ENCODE measurements at regions not wholly inside any gene's neighbourhood (a gene's known extent, or its start where the extent isn't known, plus 50 kb on each side); places are given as distances from the start of the nearest gene placed in this dataset.

DNA sequence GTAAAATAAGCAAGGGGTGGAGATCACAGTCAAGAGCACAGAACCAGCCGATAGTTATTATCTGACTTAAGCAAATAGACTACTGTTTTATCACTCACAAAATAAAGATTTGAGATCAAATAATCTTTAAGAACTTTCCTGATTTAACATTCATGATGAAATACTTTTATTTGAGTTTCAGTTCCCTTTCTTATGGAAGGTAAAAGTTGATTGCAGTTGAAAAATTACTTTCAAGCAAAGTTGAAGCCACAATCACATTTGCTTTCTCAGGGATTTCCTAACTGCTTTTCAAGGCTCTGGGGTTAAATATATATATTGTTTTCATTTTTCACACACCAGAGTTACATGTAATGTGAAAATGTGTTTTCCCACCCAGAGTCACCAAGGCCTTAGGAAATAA lies 599.5 kb downstream of the KCNJ3 start:
- Histone ChIP-seq H3K79me2 (ENCODE audit: insufficient read depth, low read length) (no peaks in the 10 kb centered on the region), H4K20me1 (ENCODE audit: insufficient read depth, low read length, poor library complexity, severe bottlenecking) (no peaks in the 10 kb centered on the region), H2AFZ (ENCODE audit: low read length) (no peak overlapping the region), H3K36me3 (ENCODE audit: insufficient read depth, low read length) (no peaks in the 10 kb centered on the region), H3F3A (ENCODE audit: low read depth) (no peaks in the 10 kb centered on the region), H3K4me2 (ENCODE audit: low read depth, low read length, poor library complexity, severe bottlenecking) (no peak overlapping the region), H3K4me3 (ENCODE audit: low read length, poor library complexity, severe bottlenecking) (no peak overlapping the region), H3K9me3 (ENCODE audit: insufficient read depth, low read depth, low read length) (no peaks in the 10 kb centered on the region), H3K9ac (ENCODE audit: low read depth, low read length, poor library complexity, severe bottlenecking) (no peak overlapping the region), H3K27me3 (ENCODE audit: insufficient read depth, low read length, poor library complexity, severe bottlenecking) (no peaks in the 10 kb centered on the region), H3K4me1 (ENCODE audit: insufficient read depth, low read length, poor library complexity, severe bottlenecking) (peaks cover 7% of the 10 kb centered on the region), H3K9me2 (replicated peaks; ENCODE audit: low read depth, low read length) (no peaks in the 10 kb centered on the region)
- TF ChIP-seq, protein P1, sequence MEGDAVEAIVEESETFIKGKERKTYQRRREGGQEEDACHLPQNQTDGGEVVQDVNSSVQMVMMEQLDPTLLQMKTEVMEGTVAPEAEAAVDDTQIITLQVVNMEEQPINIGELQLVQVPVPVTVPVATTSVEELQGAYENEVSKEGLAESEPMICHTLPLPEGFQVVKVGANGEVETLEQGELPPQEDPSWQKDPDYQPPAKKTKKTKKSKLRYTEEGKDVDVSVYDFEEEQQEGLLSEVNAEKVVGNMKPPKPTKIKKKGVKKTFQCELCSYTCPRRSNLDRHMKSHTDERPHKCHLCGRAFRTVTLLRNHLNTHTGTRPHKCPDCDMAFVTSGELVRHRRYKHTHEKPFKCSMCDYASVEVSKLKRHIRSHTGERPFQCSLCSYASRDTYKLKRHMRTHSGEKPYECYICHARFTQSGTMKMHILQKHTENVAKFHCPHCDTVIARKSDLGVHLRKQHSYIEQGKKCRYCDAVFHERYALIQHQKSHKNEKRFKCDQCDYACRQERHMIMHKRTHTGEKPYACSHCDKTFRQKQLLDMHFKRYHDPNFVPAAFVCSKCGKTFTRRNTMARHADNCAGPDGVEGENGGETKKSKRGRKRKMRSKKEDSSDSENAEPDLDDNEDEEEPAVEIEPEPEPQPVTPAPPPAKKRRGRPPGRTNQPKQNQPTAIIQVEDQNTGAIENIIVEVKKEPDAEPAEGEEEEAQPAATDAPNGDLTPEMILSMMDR (conservative IDR thresholded peaks at IDR 0.05; ENCODE audit: low read length), result no peak
- TF ChIP-seq EZH2phosphoT487 (IDR thresholded peaks at IDR 0.05; ENCODE audit: borderline replicate concordance), result no peak

DNA sequence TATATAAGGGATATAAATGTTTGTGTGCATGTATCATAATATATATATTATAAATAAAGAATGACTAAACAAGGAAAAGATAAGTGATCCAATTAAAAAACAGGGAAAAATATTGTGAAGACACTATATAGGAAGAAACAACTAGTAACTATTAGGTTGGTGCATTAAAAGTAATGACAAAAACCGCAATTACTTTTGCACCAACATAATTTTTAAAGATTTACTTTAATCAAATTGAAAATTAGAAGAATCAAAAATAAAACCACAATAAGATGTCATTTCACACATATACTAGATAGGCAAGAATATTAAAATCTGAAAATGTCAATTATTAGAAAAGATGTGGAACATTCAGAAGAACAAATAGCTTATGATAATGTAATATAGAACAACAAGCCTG lies 595.9 kb downstream of the KCNJ3 start:
- no peak overlapping the region for H3K4me2 ChIP-seq (ENCODE audit: low read depth, low read length, poor library complexity, severe bottlenecking)

DNA sequence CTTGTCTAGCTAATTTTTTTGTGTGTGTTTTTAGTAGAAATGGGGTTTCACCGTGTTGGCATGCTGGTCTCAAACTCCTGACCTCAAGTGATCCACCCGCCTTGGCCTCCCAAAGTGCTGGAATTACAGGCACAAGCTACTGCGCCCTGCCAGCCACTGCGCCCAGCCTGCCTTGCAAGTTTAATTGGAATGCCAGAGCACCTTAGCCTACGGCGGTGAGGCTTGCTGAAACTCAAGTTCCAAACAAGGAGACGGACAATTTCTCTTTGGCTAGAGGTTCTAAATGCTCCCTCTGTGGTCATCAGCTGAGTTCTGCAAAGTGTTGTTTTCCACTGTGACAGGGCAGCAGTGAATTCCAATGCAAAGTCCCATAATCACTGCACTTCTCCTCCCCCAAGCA lies 583.4 kb downstream of the KCNJ3 start:
- H3K4me2 ChIP-seq (ENCODE audit: low read depth, low read length, poor library complexity, severe bottlenecking), result no peak overlapping the region
- TF ChIP-seq EZH2phosphoT487 (IDR thresholded peaks at IDR 0.05; ENCODE audit: borderline replicate concordance), result no peak
- TF ChIP-seq, protein P1 (conservative IDR thresholded peaks at IDR 0.05; ENCODE audit: low read length), result no peak

More for the DNA sequence above, 595.9 kb downstream of the KCNJ3 start:
- no peak overlapping the region for H3K4me3 ChIP-seq (ENCODE audit: low read length, poor library complexity, severe bottlenecking)
- TF ChIP-seq EZH2phosphoT487 (IDR thresholded peaks at IDR 0.05; ENCODE audit: borderline replicate concordance), result no peak
- TF ChIP-seq, protein P1 (conservative IDR thresholded peaks at IDR 0.05; ENCODE audit: low read length), result no peak
- H4K20me1 ChIP-seq (ENCODE audit: insufficient read depth, low read length, poor library complexity, severe bottlenecking), result no peaks in the 10 kb centered on the region
- no peaks in the 10 kb centered on the region for H3K36me3 ChIP-seq (ENCODE audit: insufficient read depth, low read length)
- H3K27me3 ChIP-seq (ENCODE audit: insufficient read depth, low read length, poor library complexity, severe bottlenecking), result no peaks in the 10 kb centered on the region
- H2AFZ ChIP-seq (ENCODE audit: low read length), result no peak overlapping the region
- H3K9ac ChIP-seq (ENCODE audit: low read depth, low read length, poor library complexity, severe bottlenecking), result no peak overlapping the region
- no peaks in the 10 kb centered on the region for H3K9me3 ChIP-seq (ENCODE audit: insufficient read depth, low read depth, low read length)
- no peaks in the 10 kb centered on the region for H3K79me2 ChIP-seq (ENCODE audit: insufficient read depth, low read length)
- H3F3A ChIP-seq (ENCODE audit: low read depth), result no peaks in the 10 kb centered on the region
- no peaks in the 10 kb centered on the region for H3K9me2 ChIP-seq (replicated peaks; ENCODE audit: low read depth, low read length)
- peaks cover 7% of the 10 kb centered on the region for H3K4me1 ChIP-seq (ENCODE audit: insufficient read depth, low read length, poor library complexity, severe bottlenecking)

More for the DNA sequence above, 583.4 kb downstream of the KCNJ3 start:
- Histone ChIP-seq H3K9ac (ENCODE audit: low read depth, low read length, poor library complexity, severe bottlenecking) (no peak overlapping the region), H3K4me1 (ENCODE audit: insufficient read depth, low read length, poor library complexity, severe bottlenecking) (no peaks in the 10 kb centered on the region), H2AFZ (ENCODE audit: low read length) (no peak overlapping the region), H3K4me3 (ENCODE audit: low read length, poor library complexity, severe bottlenecking) (no peak overlapping the region), H3K79me2 (ENCODE audit: insufficient read depth, low read length) (no peaks in the 10 kb centered on the region), H4K20me1 (ENCODE audit: insufficient read depth, low read length, poor library complexity, severe bottlenecking) (no peaks in the 10 kb centered on the region), H3K36me3 (ENCODE audit: insufficient read depth, low read length) (no peaks in the 10 kb centered on the region), H3K27me3 (ENCODE audit: insufficient read depth, low read length, poor library complexity, severe bottlenecking) (no peaks in the 10 kb centered on the region), H3K9me2 (replicated peaks; ENCODE audit: low read depth, low read length) (no peaks in the 10 kb centered on the region), H3F3A (ENCODE audit: low read depth) (no peaks in the 10 kb centered on the region), H3K9me3 (ENCODE audit: insufficient read depth, low read depth, low read length) (no peaks in the 10 kb centered on the region)
